Neural crest cell (in vitro differentiated cells): ENCODE measurements at regions not wholly inside any gene's neighbourhood (a gene's known extent, or its start where the extent isn't known, plus 50 kb on each side); places are given as distances from the start of the nearest gene placed in this dataset.

ENCODE experiments used
- DNase-seq: peaks from one replicate; pipeline ENCODE4 v3.0.0; 2021; ENCODE audit warnings: low read depth, mixed read lengths, low spot score
- H3K27ac Mint-ChIP-seq: one replicate; pipeline ENCODE4 v1.8.0; 2021; ENCODE audit warnings: mild to moderate bottlenecking, mixed read lengths; ENCODE audit not compliant: unreplicated experiment
- H3K27me3 Mint-ChIP-seq: 2 replicates; pipeline ENCODE4 v1.8.0; 2021; ENCODE audit warnings: low read depth, mild to moderate bottlenecking, mixed read lengths
- H3K36me3 Mint-ChIP-seq: 2 replicates; pipeline ENCODE4 v1.8.0; 2021; ENCODE audit warnings: low read depth, mild to moderate bottlenecking, mixed read lengths
- H3K4me1 Mint-ChIP-seq: 2 replicates; pipeline ENCODE4 v1.8.0; 2021; ENCODE audit warnings: mixed read lengths
- H3K4me3 Mint-ChIP-seq: one replicate; pipeline ENCODE4 v1.8.0; 2021; ENCODE audit warnings: mild to moderate bottlenecking, mixed read lengths
- H3K9me3 Mint-ChIP-seq: 2 replicates; pipeline ENCODE4 v1.8.0; 2021; ENCODE audit warnings: mixed read lengths
- CTCF ChIP-seq: fragments of 200-600 bp; sonication (generic); conservative IDR thresholded peaks from 2 replicates; pipeline ENCODE4 v1.5.0; 2021; ENCODE audit warnings: antibody characterized with exemption, mild to moderate bottlenecking

- H3K27me3 Mint-ChIP-seq: no peaks in the 10 kb centered on the region
- no peaks in the 10 kb centered on the region for H3K36me3 Mint-ChIP-seq
- peaks cover 5% of the 10 kb centered on the region for H3K4me1 Mint-ChIP-seq
- H3K4me3 Mint-ChIP-seq: no peak overlapping the region
- H3K27ac Mint-ChIP-seq: no peak overlapping the region
- DNase-seq: no peak
- peaks cover 3% of the 10 kb centered on the region for H3K9me3 Mint-ChIP-seq
- no peak for TF ChIP-seq CTCF
Observed at GRCh38 chr1:238063454-238063853, 172.7 kb upstream of the ZP4 start.

GRCh38 chr1:238061967-238062613, 171.4 kb upstream of the ZP4 start:
- H3K9me3 Mint-ChIP-seq: peaks cover 3% of the 10 kb centered on the region

GRCh38 chr1:238060061-238060460, 169.3 kb upstream of the ZP4 start:
- peaks cover 3% of the 10 kb centered on the region for H3K9me3 Mint-ChIP-seq
- DNase-seq: no peak
- H3K27ac Mint-ChIP-seq: no peak overlapping the region
- no peak for TF ChIP-seq CTCF
- no peak overlapping the region for H3K4me3 Mint-ChIP-seq
- H3K27me3 Mint-ChIP-seq: no peaks in the 10 kb centered on the region
- H3K4me1 Mint-ChIP-seq: no peaks in the 10 kb centered on the region
- peaks cover 2% of the 10 kb centered on the region for H3K36me3 Mint-ChIP-seq

More at GRCh38 chr1:238061967-238062613, 171.4 kb upstream of the ZP4 start:
- no peak for TF ChIP-seq CTCF
- Mint-ChIP-seq H3K36me3 (peaks cover 2% of the 10 kb centered on the region), H3K4me1 (peaks cover 5% of the 10 kb centered on the region), H3K27ac (peak overlapping the region; percentile 50), H3K4me3 (no peak overlapping the region), H3K27me3 (no peaks in the 10 kb centered on the region)
- no peak for DNase-seq

- Mint-ChIP-seq H3K4me1 (no peaks in the 10 kb centered on the region), H3K4me3 (no peak overlapping the region), H3K9me3 (no peaks in the 10 kb centered on the region), H3K27me3 (no peaks in the 10 kb centered on the region), H3K27ac (no peak overlapping the region), H3K36me3 (peaks cover 2% of the 10 kb centered on the region)
- TF ChIP-seq CTCF: no peak
- no peak for DNase-seq
Observed at GRCh38 chr1:238052496-238053266, 162.0 kb upstream of the ZP4 start.

GRCh38 chr1:238029126-238029525, 138.4 kb upstream of the ZP4 start:
- Mint-ChIP-seq H3K4me3 (no peak overlapping the region), H3K9me3 (peaks cover 7% of the 10 kb centered on the region), H3K27ac (no peak overlapping the region), H3K4me1 (no peaks in the 10 kb centered on the region), H3K36me3 (no peaks in the 10 kb centered on the region), H3K27me3 (no peaks in the 10 kb centered on the region)
- no peak for TF ChIP-seq CTCF
- no peak for DNase-seq
